HG03095 (cell line): ENCODE measurements at regions not wholly inside any gene's neighbourhood (a gene's known extent, or its start where the extent isn't known, plus 50 kb on each side); places are given as distances from the start of the nearest gene placed in this dataset.
"Not testable (repeated sequence)": the region's sequence is repeated elsewhere in the genome, so short reads cannot be mapped to it uniquely, and the experiment has no call there.

ENCODE experiments used
- ATAC-seq: cut with Tn5 transposase; IDR thresholded peaks from one replicate; pipeline ENCODE4 v1.9.1; 2021; ENCODE audit warnings: moderate library complexity; ENCODE audit not compliant: unreplicated experiment

DNA sequence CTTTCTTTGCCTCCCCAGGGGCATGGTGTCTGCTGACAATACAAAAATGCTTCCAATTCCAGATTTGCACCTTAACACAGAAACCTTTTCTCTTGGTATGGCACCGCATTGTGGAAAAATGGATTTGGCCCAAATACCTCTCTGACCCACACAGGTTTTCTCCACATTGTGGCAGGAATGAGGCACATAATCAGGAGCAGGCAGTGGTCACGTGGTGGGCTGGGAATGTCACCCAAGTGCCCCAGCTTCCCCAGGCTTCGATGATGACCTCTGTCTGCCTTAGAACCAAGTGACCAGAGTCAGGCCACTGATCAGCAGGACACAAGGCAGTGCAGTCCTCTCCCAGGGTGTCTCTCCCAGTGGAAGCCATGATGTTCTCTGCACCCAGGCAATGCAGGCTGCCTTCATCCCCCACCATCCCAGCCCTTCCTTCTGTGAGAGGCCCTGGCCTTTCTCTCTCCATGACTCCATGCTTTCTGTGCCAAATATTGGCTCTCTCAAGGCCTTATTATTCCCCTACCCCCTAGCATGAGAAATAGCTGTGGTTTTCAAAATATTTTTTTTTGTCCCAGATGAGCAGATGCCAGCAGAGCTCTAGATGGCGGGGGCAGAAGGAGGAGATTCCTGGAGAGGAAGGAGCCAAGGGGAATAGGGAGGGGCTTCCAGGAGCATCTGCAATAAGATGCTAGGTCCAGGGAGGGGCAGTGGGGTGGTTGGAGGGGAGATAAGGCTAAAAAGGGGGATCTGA is 198.9 kb downstream of the ACKR3 start:
- ATAC-seq = no peak

DNA sequence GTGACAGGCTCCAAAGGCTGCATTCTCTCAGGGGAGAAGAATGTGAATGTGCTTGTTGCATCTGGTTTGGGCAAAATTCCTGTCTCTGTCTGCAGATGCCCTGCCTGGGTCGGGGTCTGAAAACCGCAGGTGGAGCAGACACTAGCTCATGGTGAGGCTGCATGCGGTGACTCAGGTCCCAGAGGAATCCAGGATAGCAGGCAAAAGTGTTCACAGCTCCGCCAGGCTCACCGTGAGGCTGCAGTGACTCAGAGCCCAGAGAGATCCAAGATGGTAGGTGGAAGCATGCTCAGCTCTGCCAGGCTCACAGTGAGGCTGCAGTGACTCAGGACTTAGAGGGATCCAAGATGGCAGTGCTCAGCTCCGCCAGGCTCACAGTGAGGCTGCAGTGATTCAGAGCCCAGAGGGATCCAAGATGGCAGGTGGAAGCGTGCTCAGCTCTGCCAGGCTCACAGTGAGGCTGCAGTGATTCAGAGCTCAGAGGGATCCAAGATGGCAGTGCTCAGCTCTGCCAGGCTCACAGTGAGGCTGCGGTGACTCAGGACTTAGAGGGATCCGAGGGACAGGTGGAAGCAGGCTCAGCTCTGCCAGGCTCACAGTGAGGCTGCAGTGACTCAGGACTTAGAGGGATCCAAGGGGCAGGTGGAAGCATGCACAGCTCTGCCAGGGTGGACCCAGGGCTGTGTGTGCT is 200.5 kb downstream of the ACKR3 start:
- no peak for ATAC-seq

DNA sequence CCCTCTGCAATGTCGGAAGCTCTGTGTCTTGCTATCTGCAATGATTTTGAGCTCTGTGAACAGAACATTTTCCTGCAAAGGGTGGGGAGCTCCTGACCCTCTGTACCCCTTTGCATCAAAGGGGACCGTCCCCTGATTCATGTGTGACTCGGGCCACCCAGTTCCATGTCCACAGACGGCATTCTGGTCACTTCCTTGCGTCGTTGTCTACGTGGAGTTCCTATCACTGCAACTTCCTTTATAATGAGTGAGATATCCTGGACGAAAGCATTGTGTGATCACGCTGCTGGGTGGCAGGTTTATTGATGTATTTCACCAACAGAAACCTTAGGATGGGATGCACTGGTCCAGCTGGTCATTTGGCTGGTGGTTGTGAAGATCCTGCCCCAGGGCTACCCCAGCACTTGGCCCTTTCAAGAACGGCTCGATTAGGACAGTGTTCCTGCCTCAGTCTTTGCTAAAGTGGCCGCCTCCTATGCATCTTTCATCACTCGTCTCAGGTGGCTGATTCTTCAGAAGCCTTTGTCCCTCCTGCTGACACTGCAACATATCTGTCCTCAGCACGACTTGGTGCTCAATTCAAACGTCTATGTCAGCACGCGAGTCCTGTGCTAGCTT is 202.7 kb downstream of the ACKR3 start:
- no peak for ATAC-seq

DNA sequence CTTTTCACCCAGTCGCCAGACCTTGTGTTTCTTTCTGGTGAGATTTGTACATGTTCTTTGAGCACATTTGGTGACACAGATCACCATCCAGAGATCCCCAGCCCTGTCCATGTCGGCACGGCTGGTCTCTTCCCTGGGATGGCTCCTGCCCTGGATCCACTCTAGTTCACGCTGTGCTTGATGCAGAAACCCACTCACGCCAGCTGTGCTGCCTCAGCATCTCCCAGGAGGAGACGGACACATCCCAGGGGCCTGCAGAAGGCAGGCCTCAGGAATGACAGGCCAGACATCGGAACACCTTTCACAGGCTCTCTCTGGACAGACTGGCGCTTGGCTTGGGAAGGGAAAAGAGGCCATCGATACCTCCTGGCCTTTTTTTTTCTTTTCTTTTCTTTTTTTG is 203.6 kb downstream of the ACKR3 start:
- ATAC-seq = no peak

DNA sequence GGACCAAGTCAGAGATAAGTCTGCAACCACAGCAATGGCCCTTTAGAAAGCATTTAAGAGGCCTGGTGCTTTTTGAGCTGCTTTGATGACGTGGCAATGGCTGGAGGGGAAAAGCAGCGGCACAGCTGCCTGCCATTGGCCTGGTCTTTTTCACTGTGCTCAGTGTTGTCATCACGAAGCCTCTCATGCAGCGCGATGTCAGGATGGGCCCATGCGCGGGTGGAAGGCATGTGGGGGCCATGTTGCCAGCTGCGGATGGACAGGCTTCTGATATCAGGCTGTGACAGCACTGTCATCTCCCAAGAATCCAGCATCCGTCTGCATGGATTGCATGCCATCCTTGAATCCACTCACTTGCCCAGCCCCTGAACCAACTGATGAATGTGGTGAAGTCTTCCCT is 204.5 kb downstream of the ACKR3 start:
- ATAC-seq = no peak

DNA sequence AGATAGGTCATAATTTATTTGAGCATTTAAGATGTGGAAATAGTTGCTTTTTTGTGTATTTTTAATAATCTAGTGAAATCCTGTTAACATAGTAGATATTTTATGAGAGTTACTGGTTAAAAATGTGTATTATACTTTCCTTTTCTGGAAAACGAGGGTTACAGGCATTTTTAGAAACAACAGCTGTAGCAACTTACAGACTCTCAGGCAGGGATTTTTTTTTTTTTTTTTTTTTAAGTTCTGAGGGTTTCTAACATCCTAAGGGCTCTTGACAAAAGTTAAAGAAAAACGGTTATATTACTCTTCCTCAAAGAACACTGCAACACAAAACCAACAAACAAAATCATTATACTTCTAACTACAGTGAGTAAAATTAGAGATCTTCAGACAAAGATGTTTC is 205.9 kb downstream of the ACKR3 start:
- ATAC-seq = no peak

DNA sequence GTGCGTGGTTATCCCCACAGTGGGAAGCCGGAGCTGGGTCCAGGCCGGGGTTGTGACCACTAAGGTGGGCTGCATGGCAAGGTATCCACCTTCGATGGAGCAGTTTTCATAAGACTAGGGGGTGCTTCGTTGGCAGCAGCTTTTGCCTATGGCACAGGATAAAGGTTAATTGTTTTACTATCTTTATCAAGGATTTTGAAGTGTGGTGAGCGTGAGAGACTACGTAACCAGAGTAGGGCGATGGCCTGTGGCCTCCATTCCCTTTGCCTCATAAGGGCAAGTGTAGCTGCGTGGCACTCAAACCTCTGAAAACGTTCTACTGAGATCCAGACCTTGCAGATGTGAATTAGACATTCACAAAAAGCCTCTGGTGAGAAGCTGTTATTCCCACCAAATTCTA is 206.6 kb downstream of the ACKR3 start:
- ATAC-seq = no peak

DNA sequence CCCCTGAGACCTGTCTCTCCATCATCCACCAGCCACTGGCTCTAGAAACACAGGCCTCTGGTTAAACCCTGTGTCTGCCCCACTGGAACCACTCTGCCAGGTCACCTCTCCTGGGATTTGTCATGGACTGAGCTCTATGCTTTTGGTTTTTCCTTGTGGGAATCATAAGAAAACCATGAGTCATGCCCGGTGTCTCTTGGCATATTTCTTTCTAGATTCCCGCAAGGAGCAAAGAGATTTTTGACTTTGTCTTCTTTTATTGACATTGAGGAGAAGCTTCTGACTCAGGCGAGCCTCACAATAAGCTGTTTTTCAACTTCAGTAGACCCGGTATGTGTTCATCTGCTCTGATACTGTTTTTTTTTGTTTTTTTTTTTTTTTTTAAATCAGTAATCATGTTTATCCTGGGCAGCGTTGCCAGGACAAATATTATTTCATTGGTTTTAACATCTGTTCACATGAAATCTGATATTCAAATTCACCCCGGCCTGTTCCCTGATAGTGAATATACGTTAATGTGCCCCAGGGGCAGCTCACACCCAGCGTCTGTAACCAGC is 207.1 kb downstream of the ACKR3 start:
- no peak for ATAC-seq

DNA sequence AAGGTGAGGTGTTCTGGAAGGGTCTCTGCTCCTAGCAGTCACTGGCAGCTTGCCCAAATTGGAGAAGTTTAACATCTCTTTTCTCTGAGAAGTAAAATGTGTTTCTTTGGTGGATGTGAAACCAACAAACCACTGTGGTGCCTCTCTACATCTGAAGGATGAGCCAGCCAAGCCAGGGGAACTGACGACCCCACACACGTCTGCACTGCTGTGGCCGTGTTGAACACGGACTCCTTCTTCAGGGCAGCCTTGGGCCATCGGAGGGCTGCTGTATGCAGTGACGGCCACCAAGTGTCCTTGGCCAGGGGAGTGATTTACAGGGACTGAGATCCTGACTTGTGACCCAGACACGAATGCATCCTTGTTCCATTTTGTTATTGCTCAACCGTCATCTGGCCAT is 207.8 kb downstream of the ACKR3 start:
- ATAC-seq = no peak

DNA sequence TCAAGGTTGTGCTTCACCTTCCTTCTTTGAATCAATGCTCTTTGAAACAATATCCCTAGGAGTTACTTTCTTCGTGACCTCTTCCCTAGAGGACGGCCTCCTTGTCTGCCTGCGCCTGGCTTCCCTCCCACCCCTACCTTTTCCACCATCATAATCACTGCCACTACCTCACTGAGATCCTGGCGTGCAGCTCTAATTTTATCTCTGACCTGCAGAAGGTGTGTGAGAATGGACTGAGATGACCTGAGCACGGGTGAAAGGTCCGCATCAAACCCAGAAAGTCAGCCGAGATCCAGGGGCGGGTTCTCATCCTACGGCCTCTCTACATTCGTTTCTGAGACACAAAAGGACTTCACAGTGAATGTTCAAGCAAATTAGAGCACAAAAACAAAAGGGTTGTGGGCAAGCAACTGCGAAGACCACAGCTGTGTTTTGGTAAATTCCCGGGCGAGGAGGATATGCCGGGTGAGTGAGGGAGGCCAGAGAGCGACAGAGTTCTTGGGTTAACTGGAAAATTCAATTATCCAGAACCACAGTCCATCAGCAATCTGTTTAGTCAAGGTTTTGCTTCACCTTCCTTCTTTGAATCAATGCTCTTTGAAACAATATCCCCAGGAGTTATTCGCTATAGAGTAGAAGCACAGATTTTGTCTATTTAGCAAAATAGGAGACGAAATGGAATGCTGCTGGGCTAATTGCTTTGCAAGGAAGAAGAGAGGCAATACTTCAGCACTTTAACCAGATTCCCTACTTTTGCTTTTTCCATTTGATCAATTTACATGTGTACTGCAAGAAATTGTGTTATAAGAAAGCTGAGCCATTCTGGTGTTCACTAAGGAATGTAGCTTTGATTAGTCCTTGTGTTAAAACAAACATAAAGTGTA is 212.6 kb downstream of the ACKR3 start:
- ATAC-seq = no peak

DNA sequence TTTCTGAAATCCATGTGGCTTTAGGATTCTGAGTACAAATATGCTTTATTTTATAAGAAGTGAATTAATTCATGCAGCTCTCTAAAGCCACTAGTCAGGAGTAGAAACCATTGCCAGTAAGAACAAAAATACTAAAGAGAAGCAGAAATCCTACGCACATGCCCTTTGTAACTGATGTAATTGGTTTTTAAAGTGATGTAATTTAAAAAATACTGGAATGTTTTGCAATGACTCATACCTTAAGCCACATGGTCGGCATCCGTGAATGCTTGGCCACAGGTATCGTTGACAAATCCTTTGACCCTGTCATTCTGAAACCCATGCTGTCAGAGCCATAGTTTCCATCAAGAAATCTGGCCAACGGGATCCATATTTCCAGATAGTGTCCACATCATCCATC is 213.3 kb downstream of the ACKR3 start:
- ATAC-seq = no peak

DNA sequence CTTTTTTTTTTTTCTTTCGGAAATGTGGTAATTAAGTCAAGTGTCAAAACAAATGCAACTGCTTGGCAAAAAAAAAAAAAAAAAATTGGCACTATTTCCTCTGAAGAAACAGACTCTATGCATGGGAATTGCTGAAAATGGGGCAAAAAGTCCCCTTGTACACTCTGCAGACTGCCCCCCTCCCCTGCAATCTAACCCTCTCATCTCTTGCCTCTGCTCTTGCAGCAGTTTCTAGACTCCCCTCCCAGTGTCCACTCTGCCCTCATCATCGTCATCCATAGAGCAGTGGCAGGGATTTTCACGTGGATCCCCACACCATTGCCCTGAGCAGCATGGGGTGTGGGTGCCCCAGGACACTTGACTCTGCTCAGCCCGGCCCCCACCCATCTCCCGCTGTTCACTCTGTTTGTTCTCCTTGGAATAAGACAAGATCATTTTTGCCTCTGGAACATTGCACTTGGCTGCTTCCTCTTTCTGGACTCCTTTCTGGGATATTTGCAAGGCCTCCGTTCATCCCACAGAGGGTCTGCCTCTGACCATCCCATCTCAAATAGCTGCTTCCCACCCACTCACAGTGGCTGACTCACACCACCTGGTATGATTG is 213.9 kb downstream of the ACKR3 start:
- no peak for ATAC-seq

DNA sequence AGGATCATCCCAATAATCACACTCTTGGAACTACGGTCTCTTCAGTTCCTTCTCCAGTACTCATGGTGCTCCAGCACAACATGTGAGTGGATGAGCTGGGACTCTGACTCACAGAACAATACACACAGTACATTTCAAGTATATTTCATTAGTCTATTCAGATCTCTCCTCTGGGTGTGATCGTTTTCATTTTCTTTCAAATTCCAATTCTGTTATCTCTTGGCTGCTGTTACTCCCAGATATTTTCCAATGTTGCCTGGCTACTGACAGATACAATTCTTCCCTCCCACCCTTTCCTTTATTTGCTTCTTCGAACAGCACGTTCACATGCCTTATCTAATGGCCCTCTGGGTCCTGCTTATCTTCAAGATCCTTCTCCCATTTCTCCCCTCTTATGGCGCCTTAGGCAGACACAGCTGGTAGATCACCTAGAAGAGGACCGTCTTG is 216.0 kb downstream of the ACKR3 start:
- no peak for ATAC-seq

DNA sequence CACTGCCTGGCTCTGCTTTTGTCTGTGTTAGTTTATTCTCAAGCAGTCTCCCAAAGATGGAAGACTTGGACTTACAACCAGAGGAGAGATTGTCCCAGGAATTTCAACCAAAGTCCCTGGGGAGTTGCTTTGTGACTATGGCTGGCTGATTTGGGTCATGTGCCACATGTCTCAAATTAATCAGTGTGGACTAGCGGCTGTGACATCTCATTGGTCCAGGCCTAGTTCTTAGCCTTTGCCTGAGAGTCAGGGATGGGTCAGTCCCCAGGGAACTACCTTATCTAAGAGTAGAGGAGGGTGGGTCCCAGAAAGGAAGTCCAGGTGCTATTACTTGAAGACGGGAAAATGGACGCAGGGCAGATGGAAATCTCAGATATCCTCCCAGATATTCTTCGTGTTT is 217.1 kb downstream of the ACKR3 start:
- ATAC-seq = no peak

DNA sequence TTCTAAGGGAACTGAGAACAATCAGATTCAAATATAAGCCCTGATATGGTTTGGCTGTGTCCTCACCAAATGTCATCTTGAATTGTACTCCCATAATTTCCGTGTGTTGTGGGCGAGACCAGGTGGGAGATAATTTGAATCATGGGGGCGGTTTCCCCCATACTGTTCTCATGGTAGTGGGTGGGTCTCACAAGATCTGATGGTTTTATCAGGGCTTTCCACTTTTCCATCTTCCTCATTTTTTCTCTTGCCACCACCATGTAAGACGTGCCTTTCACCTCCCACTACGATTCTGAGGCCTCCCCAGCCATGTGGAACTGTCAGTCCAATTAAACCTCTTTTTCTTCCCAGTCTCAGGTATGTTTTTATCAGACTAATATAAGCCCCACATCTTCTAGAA is 217.8 kb downstream of the ACKR3 start:
- not testable (repeated sequence) for ATAC-seq

DNA sequence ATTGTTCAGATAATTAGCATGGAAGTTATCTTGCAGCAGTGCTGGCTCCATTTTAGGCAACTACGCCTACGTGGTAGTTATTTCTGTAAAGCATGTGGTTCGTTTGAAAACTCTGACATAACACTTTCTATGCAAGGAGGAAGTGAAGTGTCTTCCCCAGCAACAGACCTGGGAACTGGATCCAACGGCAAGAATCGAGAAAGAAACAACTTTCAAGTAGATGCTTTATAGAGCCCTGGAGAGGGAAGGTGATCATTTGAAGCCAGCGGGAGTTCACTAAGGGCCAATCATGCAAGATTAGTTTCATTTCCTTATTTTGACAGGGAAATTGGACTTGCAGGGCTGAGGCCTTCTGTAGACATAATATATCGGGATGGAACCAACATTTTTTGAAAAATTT is 218.3 kb downstream of the ACKR3 start:
- no peak for ATAC-seq

DNA sequence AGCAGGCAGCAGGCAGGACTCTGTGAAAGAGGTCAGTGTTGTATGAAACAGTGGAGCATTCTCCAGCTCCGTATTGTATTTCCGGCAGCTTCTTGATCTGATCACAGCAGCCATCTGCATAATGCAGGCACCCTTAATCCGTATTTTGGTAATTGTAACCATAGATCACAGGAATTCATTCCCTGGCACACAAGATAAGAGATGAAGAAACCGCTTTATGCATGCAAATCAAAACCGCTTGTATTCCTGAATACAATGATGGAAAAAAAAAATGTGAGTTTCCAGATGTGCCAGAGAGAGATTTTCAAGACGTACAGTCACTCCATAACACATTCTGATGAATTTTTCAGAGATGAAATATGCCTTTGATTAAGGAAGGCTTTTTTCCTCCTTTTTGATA is 221.3 kb downstream of the ACKR3 start:
- no peak for ATAC-seq

DNA sequence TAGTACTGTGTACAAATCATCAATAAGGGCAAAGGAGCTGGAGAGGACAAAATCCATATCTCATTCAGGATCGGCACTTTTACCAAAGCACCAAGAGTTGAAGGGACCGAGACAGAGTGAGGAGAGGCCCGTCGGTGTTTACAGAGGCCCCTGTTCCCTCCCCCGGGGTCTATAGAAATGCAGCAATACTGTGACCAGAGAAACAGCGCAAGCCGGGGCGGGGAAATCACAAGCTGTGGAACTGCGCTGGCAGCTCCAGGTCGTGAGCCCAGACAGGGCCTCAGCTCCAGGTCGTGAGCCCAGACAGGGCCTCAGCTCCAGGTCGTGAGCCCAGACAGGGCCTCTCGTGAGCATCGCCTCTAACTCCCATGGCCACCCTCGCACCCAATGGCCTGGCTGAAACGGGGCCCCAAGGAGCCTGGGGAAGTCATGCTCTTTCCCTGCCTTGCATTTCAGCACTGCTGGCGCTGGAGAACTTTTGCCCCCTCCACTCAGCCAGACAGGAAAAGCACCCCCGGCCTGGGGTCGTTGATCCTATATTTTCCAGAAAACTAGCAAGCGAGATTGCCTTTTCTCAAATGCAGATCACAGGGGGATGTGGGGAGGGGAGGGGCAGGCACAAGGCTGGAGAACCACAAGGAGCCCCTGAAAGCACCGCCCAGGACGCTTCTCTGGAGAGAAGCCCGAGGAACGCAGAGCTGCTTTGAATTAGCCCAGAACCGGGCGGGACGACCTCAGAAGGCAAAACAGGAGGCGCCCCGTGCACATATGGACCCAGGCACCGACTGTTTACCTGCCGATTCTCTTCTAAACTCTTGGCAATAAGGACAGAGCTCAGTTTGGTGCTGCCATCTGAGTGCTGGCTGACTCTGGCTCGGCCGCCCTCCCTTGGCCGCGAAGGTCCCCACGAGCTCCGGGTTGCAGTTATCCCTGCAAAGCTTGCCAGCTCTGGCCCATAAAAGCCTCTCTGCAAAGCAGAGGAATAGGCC is 223.7 kb downstream of the ACKR3 start:
- ATAC-seq = no peak

DNA sequence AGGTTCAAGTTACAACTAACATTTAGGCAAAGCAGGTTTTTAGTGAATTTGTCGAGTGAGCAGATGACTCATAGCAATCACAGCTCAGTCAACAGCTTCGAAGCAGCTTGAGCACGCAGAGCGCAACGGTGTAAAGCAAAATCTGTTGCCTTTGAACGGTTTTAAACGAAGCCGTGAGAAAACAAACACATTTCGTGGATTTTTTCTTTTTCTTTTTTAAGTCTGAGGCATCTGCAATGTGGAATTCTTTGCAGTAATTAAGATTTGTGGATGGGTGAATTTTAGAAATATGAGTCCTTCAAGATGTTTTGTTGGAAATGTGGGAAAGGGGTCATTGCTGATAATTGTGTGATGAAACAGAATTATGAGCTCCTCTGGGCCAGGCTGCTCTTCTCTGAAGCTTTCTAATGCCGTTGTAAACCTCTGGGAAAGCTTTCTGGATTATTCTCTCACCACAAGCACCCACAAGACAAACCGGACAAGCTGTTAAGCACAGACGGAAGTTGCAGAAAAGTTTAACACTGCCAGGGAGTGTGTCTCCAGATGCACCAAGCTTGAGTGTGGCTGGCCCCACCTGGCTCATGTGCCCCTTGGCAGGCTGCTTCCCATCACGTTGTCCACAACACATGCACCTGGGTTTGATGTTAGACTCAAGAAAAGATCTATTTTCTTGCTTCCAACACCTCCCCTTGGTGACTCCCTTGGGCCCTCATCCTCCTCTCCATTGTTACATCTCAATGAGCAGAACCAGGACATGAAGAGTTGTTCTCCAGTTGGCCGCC is 224.7 kb downstream of the ACKR3 start:
- no peak for ATAC-seq
